Breast epithelium (tissue), 3 donors: ENCODE measurements at regions not wholly inside any gene's neighbourhood (a gene's known extent, or its start where the extent isn't known, plus 50 kb on each side); places are given as distances from the start of the nearest gene placed in this dataset.

Source experiments
- CTCF ChIP-seq, 3 donors: fragments of 450-650 bp; IDR thresholded peaks; one replicate each; pipeline ENCODE4 v1.5.1; 2016 to 2017; ENCODE audit warnings: antibody characterized with exemption in 3 of 3, mild to moderate bottlenecking in 3 of 3, moderate library complexity in 3 of 3
- POLR2A ChIP-seq: fragments of 450-650 bp; IDR thresholded peaks from one replicate; pipeline ENCODE4 v1.6.1; 2016; ENCODE audit warnings: antibody characterized with exemption, mild to moderate bottlenecking, moderate library complexity

GRCh38 chr2:3094318-3094717 lies 283.3 kb downstream of the EIPR1 start:
- no peak for TF ChIP-seq CTCF (IDR thresholded peaks at IDR 0.05)
- no peak for TF ChIP-seq POLR2A
